ENCODE measurements at regions not wholly inside any gene's neighbourhood (a gene's known extent, or its start where the extent isn't known, plus 50 kb on each side); places are given as distances from the start of the nearest gene placed in this dataset.

DNA sequence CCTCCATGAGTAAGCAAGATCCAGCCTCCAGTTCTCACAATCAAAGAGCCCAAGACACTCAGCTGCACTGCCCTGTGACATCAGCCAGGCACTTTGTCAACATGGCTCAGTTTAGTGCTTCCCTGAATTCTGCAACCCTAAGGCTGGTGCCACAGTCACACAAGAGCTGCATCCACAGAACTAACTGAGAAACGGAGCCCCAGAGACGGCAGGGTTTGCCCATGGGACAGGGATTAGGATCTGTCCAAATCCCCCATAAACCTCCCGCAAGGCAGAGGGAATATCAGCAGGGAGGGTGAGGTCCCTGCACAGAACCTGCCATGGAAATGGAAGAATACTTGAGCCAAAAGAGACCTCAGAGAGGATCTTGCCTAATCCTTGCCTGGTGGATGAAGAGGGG is 70.4 kb upstream of the UQCRFS1 start:
- TF ChIP-seq, protein P1, sequence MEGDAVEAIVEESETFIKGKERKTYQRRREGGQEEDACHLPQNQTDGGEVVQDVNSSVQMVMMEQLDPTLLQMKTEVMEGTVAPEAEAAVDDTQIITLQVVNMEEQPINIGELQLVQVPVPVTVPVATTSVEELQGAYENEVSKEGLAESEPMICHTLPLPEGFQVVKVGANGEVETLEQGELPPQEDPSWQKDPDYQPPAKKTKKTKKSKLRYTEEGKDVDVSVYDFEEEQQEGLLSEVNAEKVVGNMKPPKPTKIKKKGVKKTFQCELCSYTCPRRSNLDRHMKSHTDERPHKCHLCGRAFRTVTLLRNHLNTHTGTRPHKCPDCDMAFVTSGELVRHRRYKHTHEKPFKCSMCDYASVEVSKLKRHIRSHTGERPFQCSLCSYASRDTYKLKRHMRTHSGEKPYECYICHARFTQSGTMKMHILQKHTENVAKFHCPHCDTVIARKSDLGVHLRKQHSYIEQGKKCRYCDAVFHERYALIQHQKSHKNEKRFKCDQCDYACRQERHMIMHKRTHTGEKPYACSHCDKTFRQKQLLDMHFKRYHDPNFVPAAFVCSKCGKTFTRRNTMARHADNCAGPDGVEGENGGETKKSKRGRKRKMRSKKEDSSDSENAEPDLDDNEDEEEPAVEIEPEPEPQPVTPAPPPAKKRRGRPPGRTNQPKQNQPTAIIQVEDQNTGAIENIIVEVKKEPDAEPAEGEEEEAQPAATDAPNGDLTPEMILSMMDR (IDR thresholded peaks at IDR 0.05), result no peak
- TF ChIP-seq NFE2L2 (conservative IDR thresholded peaks at IDR 0.05; ENCODE audit: low read length), result no peak
- no peak for TF ChIP-seq POLR2A (IDR thresholded peaks at IDR 0.05; ENCODE audit: low read length)
- no peak for TF ChIP-seq EP300 (IDR thresholded peaks at IDR 0.05)
- TF ChIP-seq SMC3 (IDR thresholded peaks at IDR 0.05), result no peak
- no peak for TF ChIP-seq MYC (IDR thresholded peaks at IDR 0.05; ENCODE audit: borderline replicate concordance, low read length)
- no peak for TF ChIP-seq GATA3 (IDR thresholded peaks at IDR 0.05; ENCODE audit: borderline replicate concordance)
- no peak for TF ChIP-seq RAD21 (conservative IDR thresholded peaks at IDR 0.05 in 1 of 2, IDR thresholded peaks at IDR 0.05 in 1 of 2)
- TF ChIP-seq PHF8 (IDR thresholded peaks at IDR 0.05; ENCODE audit: borderline replicate concordance, low read depth), result no peak
- no peak for TF ChIP-seq BHLHE40 (IDR thresholded peaks at IDR 0.05; ENCODE audit: low read depth, low read length)
- TF ChIP-seq, protein P2, sequence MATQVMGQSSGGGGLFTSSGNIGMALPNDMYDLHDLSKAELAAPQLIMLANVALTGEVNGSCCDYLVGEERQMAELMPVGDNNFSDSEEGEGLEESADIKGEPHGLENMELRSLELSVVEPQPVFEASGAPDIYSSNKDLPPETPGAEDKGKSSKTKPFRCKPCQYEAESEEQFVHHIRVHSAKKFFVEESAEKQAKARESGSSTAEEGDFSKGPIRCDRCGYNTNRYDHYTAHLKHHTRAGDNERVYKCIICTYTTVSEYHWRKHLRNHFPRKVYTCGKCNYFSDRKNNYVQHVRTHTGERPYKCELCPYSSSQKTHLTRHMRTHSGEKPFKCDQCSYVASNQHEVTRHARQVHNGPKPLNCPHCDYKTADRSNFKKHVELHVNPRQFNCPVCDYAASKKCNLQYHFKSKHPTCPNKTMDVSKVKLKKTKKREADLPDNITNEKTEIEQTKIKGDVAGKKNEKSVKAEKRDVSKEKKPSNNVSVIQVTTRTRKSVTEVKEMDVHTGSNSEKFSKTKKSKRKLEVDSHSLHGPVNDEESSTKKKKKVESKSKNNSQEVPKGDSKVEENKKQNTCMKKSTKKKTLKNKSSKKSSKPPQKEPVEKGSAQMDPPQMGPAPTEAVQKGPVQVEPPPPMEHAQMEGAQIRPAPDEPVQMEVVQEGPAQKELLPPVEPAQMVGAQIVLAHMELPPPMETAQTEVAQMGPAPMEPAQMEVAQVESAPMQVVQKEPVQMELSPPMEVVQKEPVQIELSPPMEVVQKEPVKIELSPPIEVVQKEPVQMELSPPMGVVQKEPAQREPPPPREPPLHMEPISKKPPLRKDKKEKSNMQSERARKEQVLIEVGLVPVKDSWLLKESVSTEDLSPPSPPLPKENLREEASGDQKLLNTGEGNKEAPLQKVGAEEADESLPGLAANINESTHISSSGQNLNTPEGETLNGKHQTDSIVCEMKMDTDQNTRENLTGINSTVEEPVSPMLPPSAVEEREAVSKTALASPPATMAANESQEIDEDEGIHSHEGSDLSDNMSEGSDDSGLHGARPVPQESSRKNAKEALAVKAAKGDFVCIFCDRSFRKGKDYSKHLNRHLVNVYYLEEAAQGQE (IDR thresholded peaks at IDR 0.05), result no peak
- TF ChIP-seq, protein P3, sequence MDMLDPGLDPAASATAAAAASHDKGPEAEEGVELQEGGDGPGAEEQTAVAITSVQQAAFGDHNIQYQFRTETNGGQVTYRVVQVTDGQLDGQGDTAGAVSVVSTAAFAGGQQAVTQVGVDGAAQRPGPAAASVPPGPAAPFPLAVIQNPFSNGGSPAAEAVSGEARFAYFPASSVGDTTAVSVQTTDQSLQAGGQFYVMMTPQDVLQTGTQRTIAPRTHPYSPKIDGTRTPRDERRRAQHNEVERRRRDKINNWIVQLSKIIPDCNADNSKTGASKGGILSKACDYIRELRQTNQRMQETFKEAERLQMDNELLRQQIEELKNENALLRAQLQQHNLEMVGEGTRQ (IDR thresholded peaks at IDR 0.05), result no peak
- no peak for TF ChIP-seq RCOR1 (IDR thresholded peaks at IDR 0.05; ENCODE audit: low read depth, low read length)

All from A549 (cell line).